ENCODE measurements at regions not wholly inside any gene's neighbourhood (a gene's known extent, or its start where the extent isn't known, plus 50 kb on each side); places are given as distances from the start of the nearest gene placed in this dataset.

GRCh38 chr7:1321411-1322239 is 89.0 kb downstream of the UNCX start:
- DNase-seq: no peak

GRCh38 chr7:1322240-1323110 is 89.8 kb downstream of the UNCX start:
- DNase-seq: no peak

GRCh38 chr7:1323178-1324027 is 90.7 kb downstream of the UNCX start:
- peak; percentile 69 for DNase-seq

- DNase-seq: no peak
Observed at GRCh38 chr7:1324028-1324900, 91.6 kb downstream of the UNCX start.

- no peak for DNase-seq
Observed at GRCh38 chr7:1325246-1325645, 92.6 kb downstream of the UNCX start.

GRCh38 chr7:1325646-1326510 is 93.2 kb downstream of the UNCX start:
- DNase-seq: no peak

- no peak for DNase-seq
Observed at GRCh38 chr7:1326511-1326785, 93.8 kb downstream of the UNCX start.

- DNase-seq: no peak
Observed at GRCh38 chr7:1329261-1329660, 96.6 kb downstream of the UNCX start.

- DNase-seq: no peak
Observed at GRCh38 chr7:1329966-1330800, 97.5 kb downstream of the UNCX start.

GRCh38 chr7:1330801-1331425 is 98.2 kb downstream of the UNCX start:
- no peak for DNase-seq

- no peak for DNase-seq
Observed at GRCh38 chr7:1331561-1332467, 99.1 kb downstream of the UNCX start.

- no peak for DNase-seq
Observed at GRCh38 chr7:1336509-1336908, 103.8 kb downstream of the UNCX start.

GRCh38 chr7:1339611-1340010 is 106.9 kb downstream of the UNCX start:
- DNase-seq: no peak

GRCh38 chr7:1340031-1340430 is 107.4 kb downstream of the UNCX start:
- DNase-seq: no peak

GRCh38 chr7:1340461-1341360 is 108.0 kb downstream of the UNCX start:
- DNase-seq: no peak

GRCh38 chr7:1341361-1342089 is 108.9 kb downstream of the UNCX start:
- no peak for DNase-seq

- DNase-seq: no peak
Observed at GRCh38 chr7:1342090-1342640, 109.5 kb downstream of the UNCX start.

Data from left hindlimb (tissue), 1 donor.